HG03196 (cell line): ENCODE measurements at regions not wholly inside any gene's neighbourhood (a gene's known extent, or its start where the extent isn't known, plus 50 kb on each side); places are given as distances from the start of the nearest gene placed in this dataset.
"Not testable (repeated sequence)": the region's sequence is repeated elsewhere in the genome, so short reads cannot be mapped to it uniquely, and the experiment has no call there.

Experiments used
- ATAC-seq: cut with Tn5 transposase; IDR thresholded peaks from one replicate; pipeline ENCODE4 v1.9.1; 2021; ENCODE audit not compliant: unreplicated experiment

GRCh38 chr12:127143020-127143419 lies 1124.0 kb upstream of the TMEM132C start:
- ATAC-seq, result no peak

DNA sequence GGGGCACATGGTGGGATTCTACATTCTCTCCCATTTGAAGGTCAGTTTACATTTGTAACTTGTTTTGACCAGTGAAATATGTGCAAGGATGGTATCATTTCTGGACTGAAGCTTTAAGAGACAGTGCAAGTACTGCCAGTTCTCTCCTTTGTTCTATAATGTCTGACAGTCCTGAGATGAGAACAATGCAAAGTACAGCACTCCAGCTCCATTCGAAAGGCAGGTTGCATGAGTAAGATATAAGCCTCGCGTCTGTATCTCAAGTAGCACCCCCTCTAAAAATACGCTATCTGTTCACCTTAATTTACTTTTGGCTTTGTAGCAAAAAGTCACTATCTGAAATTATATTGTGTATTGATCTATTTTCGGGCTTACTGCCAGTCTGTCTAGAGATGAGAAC lies 1122.2 kb upstream of the TMEM132C start:
- no peak for ATAC-seq

GRCh38 chr12:127145241-127145928 lies 1121.6 kb upstream of the TMEM132C start:
- no peak for ATAC-seq

DNA sequence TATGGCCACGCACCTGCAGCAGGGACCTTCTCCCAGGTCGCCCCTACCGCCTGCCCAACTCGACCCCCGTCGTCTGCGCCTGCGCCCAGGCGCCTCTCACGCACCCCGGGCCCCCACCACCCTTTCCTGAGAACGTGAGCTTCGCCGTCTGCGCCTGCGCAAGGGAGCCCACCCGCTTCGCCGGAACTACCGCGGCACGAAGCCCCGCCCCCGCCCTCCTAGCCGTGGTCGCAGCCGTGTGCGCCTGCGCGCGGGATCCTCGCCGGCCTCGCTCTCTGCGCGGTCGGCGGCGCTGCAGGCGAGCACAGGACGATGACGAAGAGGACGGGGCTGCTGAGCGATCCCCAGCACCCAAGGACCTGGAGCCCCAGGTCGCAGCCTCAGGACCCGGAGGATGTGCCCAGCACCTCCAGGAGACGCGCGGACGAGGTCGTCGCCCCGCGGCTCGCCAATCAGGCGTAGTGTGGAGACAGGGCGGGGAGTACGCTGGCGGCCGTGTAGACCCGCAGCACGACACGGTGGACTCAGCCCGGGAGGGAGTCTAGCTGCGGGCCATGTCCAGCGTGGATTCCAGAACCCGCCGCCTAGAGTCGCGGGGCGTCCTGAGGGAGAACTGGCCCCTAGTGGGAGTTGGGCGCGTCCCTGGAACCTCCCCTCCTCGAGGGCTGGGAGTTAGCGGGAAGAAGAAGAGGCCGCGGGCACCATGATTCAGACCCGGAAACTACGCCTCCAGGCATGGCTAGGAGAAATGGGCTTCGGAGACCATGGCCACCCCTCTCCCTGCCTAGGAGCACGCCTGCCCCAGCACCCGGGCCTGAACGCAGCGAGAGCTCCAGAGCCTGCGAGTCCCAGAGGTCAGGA lies 1120.8 kb upstream of the TMEM132C start:
- ATAC-seq, result no peak

GRCh38 chr12:127146991-127147718 lies 1119.8 kb upstream of the TMEM132C start:
- no peak for ATAC-seq

- no peak for ATAC-seq
Measured at GRCh38 chr12:127147724-127148123, 1119.2 kb upstream of the TMEM132C start.

DNA sequence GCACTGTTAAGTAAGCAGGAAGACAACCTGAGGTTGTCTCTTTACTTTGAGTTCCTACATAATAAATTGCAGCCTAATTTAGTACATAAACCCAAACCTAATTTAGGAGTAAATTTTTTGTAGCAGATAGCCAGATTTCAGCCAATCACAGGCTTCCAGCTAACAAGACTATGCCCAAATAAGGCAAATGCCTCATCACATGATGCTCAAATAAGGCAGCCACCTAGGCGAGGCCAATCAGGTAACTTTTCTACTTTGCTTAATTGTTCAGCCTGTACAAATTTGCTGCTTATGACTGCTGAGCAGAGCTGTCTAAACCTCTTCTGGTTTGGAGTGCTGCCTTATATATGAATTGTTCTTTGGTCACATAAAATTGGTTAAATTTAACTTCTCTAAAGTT lies 1118.7 kb upstream of the TMEM132C start:
- no peak for ATAC-seq

DNA sequence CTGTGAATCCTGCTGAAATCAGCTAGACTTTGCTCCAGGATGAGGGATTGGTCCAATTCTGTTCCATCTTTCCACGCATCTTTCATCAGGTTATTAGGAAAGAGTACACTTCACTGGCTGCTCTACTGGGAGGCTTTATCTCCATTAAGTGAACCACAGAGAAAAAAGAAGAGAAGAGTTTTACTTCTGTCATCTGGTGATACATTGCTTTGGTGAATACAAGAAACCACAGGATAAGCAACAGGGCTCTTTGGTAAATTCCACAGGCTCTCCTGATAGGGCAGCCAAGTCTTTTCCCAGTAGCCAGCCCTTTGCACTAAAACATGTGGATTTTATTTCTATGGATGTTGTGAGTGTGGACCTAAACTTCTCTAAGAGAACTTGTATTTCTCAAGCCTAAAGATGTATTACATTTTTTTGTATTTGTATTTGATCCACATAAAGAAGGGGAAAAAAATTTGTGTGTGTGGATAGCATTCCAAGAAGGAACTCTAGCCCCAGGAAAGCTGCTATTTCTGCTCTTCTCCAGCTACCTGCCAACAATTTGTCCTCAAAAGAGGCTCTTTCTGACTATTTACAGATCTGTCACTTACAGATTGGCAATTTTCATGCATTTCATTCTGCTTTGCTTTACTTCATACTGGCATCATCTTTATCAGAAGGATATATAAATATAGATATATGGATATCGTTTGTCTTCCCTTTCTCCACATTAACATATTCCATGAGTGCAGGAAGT lies 1117.6 kb upstream of the TMEM132C start:
- no peak for ATAC-seq

GRCh38 chr12:127150028-127150427 lies 1116.9 kb upstream of the TMEM132C start:
- ATAC-seq, result peak; percentile 52

DNA sequence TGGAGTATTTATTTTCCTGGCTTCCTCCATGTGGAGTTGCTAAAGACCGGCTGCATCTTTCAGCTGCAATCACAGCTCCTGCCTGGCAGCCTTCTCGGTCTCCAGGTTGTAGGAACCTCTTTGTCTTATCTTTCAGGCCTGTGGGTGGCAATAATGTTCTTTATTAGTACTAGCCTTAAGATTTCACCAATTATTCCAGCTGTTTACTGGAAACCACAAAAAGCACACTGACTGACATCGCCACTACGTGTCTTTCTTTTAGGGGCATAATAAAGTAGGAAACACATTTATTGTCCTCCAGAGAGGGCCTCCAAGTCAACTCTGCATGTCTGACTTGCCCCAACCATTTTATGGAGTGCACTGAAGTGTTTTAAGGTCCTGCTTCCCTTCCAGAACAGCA lies 1116.5 kb upstream of the TMEM132C start:
- ATAC-seq, result no peak

DNA sequence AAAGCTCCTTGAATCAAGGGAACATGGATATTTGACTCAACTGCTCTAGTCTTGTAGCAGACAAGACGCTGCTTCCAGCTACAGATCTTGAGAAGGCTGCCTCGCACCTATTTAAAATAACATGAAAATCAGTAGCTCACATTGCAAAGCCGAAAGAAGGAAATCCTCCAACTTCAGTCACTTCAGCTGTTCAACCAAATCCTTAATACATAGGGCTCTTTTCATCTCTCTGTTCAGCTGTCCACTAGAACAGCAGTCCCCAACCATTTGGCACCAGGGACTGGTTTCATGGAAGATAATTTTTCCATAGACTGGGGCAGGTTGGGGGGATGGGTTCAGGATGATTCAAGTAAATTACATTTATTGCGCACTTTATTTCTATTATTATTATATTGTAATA lies 1116.0 kb upstream of the TMEM132C start:
- ATAC-seq, result no peak

DNA sequence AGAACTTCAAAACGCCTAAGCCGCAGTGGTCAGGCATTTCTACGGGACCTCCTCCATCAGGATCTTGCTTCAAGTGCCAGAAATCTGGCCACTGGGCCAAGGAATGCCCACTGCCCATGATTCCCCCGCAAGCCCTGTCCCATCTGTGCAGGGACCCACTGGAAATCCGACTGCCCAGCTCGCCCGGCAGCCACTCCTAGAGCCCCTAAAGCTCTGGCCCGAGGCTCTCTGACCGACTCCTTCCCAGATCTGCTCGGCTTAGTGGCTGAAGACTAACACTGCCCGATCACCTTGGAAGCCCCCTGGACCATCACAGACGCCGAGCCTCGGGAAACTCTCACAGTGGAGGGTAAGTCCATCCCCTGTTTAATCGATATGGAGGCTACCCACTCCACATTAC lies 1113.0 kb upstream of the TMEM132C start:
- no peak for ATAC-seq

- not testable (repeated sequence) for ATAC-seq
Measured at GRCh38 chr12:127154830-127155229, 1112.1 kb upstream of the TMEM132C start.

DNA sequence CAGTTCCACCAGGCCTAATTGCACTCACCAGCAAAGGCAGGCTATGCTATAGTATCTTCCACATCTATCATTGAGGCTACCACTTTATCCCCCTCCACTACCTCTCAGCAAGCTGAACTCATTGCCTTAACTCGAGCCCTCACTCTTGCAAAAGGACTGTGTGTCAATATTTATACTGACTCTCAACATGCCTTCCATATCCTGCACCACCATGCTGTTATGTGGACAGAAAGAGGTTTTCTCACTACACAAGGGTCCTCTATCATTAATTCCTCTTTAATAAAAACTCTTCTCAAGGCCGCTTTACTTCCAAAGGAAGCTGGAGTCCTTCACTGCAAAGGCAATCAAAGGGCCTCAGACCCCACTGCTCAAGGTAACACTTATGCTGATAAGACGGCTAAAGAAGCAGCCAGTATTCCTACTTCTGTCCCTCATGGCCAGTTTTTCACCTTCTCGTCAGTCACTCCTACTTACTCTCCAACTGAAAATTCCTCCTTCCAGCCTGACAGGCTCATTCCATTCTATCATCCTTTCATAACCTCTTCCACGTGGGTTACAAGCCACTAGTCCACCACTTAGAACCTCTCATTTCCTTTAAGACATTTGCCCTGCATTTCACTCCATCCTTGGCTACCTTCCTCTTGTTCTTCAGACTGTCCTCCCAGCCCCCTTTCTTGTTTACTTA lies 1110.9 kb upstream of the TMEM132C start:
- not testable (repeated sequence) for ATAC-seq

DNA sequence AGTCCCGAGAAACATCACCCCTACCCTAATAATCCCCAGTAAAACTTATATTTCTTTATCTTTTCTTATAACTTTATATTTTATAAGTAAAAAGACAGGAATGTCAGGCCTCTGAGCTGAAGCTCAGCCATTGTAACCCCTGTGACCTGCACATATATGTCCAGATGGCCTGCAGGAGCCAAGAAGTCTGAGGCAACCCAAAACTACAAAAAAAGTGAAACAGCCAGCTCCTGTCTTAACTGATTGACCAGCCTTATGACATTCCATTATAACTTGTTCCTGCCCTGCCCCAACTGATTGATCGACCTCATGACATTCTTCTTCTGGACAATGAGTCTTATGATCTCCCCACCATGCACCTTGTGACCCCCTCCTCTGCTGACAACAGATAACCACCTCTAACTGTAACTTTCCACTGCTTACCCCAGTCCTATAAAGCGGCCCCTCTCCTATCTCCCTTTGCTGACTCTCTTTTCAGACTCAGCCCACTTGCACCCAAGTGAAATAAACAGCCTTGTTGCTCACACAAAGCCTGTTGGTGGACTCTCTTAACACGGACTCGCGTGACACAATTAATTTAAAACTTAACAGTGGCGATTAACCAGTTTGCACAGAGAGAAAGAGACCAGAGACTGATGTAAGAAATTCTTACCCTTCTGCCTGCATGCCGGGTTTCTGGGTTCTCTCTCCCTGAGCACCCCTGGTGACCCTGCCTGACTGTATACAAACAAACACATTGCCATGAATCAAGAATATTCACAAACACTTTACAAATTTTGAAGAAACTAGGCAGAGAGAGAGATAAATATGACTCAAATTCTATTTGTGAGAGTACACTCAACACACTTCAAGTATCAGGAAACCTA lies 1109.2 kb upstream of the TMEM132C start:
- not testable (repeated sequence) for ATAC-seq

DNA sequence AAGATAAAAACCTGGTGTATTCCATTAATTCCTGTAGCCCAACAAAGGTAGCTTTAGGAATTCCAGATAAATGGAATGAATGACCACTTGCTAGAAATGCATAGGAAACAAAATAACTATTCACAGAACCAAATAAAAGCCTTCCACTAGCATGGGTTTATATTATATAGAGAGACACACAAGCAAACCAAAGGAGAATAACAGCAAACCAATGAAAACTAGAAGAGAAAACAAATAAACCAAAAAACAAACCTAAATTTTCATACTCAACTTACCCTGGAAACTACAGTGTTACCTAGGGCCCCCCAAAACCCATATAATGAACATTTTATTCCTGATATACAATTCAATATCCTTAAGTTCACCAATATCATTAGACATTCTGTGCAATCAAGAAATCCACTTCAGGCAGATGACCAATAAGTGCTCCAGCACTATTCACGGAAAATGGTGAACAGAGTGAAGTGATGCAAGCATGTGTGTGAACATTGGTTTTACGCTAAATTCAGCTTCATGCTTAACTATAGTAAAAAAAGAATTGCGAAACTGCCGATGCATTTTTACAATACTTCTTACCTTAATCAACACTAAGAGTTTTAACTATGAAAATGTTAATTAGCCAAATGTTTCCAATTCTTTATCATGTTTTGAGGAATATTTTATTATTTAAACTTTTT lies 1108.4 kb upstream of the TMEM132C start:
- no peak for ATAC-seq

GRCh38 chr12:127161466-127161865 lies 1105.5 kb upstream of the TMEM132C start:
- ATAC-seq, result no peak

- ATAC-seq, result no peak
Measured at GRCh38 chr12:127162307-127162706, 1104.7 kb upstream of the TMEM132C start.

DNA sequence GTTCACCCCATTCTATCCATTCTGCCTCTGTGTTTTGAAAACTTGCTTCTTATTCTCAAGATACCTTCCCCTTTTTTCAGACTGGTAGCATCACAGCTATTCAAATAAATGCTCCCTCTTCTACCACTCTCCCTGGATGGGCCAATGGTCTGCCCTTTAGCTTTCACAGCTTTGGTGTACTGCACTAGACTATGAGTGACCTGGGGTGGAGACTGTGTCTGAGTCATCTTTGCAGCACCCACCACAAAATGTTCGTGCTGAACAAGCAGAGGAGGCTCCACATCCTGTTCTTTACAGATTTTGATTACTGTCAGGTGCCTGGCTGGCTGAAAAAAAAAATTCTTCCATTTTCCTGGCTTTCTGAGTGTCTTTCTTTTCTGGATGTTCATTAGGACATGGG lies 1104.1 kb upstream of the TMEM132C start:
- peak; percentile 83 for ATAC-seq
